GM12873 (cell line): ENCODE measurements at regions not wholly inside any gene's neighbourhood (a gene's known extent, or its start where the extent isn't known, plus 50 kb on each side); places are given as distances from the start of the nearest gene placed in this dataset.

Experiments
- CTCF ChIP-seq: IDR thresholded peaks from 2 replicates; pipeline ENCODE4 v1.5.1; 2012; ENCODE audit warnings: low read depth, mild to moderate bottlenecking, moderate library complexity, low read length, control low read depth; ENCODE audit not compliant: insufficient read depth; ENCODE audit errors: missing control alignments

DNA sequence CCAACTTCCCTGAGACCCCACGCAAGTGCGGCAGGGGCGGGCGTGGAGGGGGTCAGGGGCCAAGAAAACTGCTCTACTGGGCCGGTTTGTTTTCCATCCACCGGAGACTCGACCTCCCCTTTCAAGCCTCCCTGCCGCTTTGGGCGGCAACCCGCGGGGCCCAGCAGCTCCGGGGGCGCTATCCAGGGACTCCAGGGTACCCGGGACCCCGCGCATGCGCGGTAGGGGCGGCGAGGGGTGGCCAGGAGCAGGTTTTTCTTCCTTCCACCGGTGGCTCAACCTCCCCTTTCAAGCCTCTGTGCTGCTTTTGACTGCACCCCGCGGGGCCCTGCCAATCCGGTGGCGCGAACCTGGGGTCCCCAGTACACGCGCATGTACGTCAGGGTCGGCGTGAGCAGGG, 323.5 kb downstream of the ALG10 start:
- no peak for TF ChIP-seq CTCF

- TF ChIP-seq CTCF: no peak
These were observed 324.2 kb downstream of the ALG10 start for GRCh38 chr12:34346372-34347034.

DNA sequence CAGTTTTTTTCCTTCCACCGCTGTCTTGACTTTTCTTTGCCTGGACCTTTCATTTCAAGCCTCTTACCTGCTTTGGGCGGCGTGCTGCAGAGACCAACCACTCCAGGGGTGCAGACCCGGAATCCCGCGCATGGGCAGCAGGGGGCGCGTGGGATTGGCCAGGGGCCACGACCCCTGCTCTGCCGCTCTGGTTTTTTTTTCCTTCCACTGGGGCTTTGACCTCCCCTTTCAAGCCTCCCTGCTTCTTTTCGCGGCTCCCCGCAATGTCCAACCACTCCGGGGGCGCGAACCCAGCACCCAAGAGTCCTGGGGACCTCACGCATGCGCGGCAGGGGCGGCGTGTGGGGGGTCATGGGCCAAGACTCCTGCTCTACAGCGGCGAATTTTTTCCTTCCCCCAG, 325.1 kb downstream of the ALG10 start:
- TF ChIP-seq CTCF: no peak

DNA sequence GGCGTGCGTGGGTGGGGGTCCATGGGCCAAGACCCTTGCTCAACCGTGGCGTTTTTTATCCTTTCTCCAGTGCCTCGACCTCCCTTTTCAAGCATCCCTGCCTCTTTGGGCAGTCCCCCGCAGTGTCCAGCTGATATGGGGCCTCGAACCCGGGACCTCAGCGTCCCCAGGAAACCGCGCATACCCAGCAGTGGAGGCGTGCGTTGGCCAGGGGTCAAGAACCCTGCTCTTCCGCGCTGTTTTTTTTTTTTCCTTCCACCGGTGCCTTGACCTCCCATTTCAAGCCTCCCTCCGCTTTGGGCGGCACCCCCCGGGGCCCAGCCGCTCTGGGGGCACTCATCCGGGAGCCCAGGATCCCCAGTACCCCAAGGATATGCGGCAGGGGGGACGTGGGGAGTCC, 325.8 kb downstream of the ALG10 start:
- TF ChIP-seq CTCF: no peak

GRCh38 chr12:34348836-34349672, 326.8 kb downstream of the ALG10 start:
- no peak for TF ChIP-seq CTCF

GRCh38 chr12:34349673-34349961, 327.3 kb downstream of the ALG10 start:
- TF ChIP-seq CTCF: no peak

DNA sequence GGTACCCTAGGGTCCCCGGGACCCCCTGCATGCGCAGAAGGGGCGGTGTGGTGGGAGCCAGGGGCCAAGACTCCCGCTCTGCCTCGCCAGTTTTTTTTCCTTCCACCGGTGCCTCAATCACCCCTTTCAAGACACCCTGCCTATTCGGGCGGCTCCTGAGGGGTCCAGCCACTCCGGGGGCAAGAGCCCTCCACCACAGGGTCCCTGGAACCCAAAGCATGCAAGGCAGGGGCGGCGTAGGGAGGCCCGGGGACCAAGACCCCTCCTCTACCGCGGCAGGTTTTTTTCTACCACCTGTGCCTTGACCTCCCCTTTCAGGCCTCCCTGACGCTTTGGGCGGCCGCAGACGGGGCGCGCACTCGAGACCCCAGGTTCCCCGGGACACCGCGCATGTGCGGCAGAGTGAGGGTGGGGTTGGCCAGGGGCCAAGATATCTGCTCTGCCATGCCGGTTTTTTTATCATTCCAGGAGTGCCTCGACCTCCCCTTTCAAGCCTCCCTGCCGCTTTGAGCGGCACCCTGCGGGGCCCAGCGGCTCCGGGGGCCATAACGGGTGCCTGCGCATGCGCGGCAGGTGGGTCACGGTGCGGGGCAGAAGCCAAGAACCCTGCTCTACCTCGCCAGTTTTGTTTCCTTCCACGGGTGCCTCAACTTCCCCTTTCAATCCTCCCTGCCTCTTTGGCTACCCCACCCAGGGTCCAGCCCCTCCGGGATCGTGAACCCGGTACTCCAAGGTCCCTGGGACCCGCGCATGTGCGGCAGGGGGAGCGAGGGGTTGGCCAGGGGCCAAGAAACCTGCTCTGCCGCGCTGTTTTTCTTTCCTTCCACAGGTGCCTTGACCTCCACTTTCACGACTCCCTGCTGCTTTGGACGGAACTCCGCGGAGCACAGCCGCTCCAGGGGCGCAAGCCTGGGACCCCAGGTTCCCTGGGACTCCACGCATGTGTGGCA, 328.1 kb downstream of the ALG10 start:
- TF ChIP-seq CTCF: no peak
